ENCODE measurements at regions not wholly inside any gene's neighbourhood (a gene's known extent, or its start where the extent isn't known, plus 50 kb on each side); places are given as distances from the start of the nearest gene placed in this dataset.
A peak's percentile ranks its signal among the peaks of the same experiment; 100 is the strongest.

GRCh38 chr5:125286271-125286670 is 539.8 kb upstream of the ZNF608 start:
- no peak for DNase-seq (ENCODE audit: low spot score)

GRCh38 chr5:125289606-125290005 is 543.2 kb upstream of the ZNF608 start:
- no peak for DNase-seq (ENCODE audit: low spot score)

GRCh38 chr5:125290935-125291334 is 544.5 kb upstream of the ZNF608 start:
- DNase-seq (ENCODE audit: low spot score) = no peak

- DNase-seq (ENCODE audit: low spot score) = no peak
Measured at GRCh38 chr5:125291447-125291846, 545.0 kb upstream of the ZNF608 start.

- DNase-seq (ENCODE audit: low spot score) = no peak
Measured at GRCh38 chr5:125293223-125293622, 546.8 kb upstream of the ZNF608 start.

GRCh38 chr5:125293726-125294125 is 547.3 kb upstream of the ZNF608 start:
- no peak for DNase-seq (ENCODE audit: low spot score)

GRCh38 chr5:125294844-125295243 is 548.4 kb upstream of the ZNF608 start:
- DNase-seq (ENCODE audit: low spot score) = no peak

- peak; percentile 77 for DNase-seq (ENCODE audit: low spot score)
Measured at GRCh38 chr5:125295405-125295872, 549.0 kb upstream of the ZNF608 start.

GRCh38 chr5:125298258-125298657 is 551.8 kb upstream of the ZNF608 start:
- peak; percentile 51 for DNase-seq (ENCODE audit: low spot score)

GRCh38 chr5:125298746-125299379 is 552.4 kb upstream of the ZNF608 start:
- no peak for DNase-seq (ENCODE audit: low spot score)

- no peak for DNase-seq (ENCODE audit: low spot score)
Measured at GRCh38 chr5:125301711-125302110, 555.3 kb upstream of the ZNF608 start.

GRCh38 chr5:125302577-125302976 is 556.1 kb upstream of the ZNF608 start:
- DNase-seq (ENCODE audit: low spot score) = peak; percentile 33

GRCh38 chr5:125306741-125307140 is 560.3 kb upstream of the ZNF608 start:
- DNase-seq (ENCODE audit: low spot score) = no peak

GRCh38 chr5:125310749-125311148 is 564.3 kb upstream of the ZNF608 start:
- peak; percentile 74 for DNase-seq (ENCODE audit: low spot score)

GRCh38 chr5:125311743-125312142 is 565.3 kb upstream of the ZNF608 start:
- peak; percentile 95 for DNase-seq (ENCODE audit: low spot score)

- no peak for DNase-seq (ENCODE audit: low spot score)
Measured at GRCh38 chr5:125313555-125313954, 567.1 kb upstream of the ZNF608 start.

- no peak for DNase-seq (ENCODE audit: low spot score)
Measured at GRCh38 chr5:125315306-125315705, 568.9 kb upstream of the ZNF608 start.

GRCh38 chr5:125316391-125316790 is 570.0 kb upstream of the ZNF608 start:
- DNase-seq (ENCODE audit: low spot score) = no peak

- no peak for DNase-seq (ENCODE audit: low spot score)
Measured at GRCh38 chr5:125316915-125317535, 570.6 kb upstream of the ZNF608 start.

- no peak for DNase-seq (ENCODE audit: low spot score)
Measured at GRCh38 chr5:125317536-125317995, 571.1 kb upstream of the ZNF608 start.

GRCh38 chr5:125321654-125322053 is 575.2 kb upstream of the ZNF608 start:
- no peak for DNase-seq (ENCODE audit: low spot score)

GRCh38 chr5:125323613-125324012 is 577.2 kb upstream of the ZNF608 start:
- no peak for DNase-seq (ENCODE audit: low spot score)

- DNase-seq (ENCODE audit: low spot score) = no peak
Measured at GRCh38 chr5:125325488-125326149, 579.2 kb upstream of the ZNF608 start.
